Fibroblast of mammary gland (primary cell): ENCODE measurements at regions not wholly inside any gene's neighbourhood (a gene's known extent, or its start where the extent isn't known, plus 50 kb on each side); places are given as distances from the start of the nearest gene placed in this dataset.

Experiments used
- DNase-seq: peaks from one replicate; pipeline ENCODE4 v3.0.0-alpha.2; 2010; ENCODE audit warnings: low read depth
- H3K4me3 ChIP-seq: 2 replicates; pipeline ENCODE4 v1.5.1; 2011; ENCODE audit warnings: low read depth, mild to moderate bottlenecking, low read length, moderate library complexity; ENCODE audit not compliant: control insufficient read depth
- CTCF ChIP-seq: conservative IDR thresholded peaks from 2 replicates; pipeline ENCODE4 v1.5.1; 2011; ENCODE audit warnings: low read depth, low read length, inconsistent platforms; ENCODE audit not compliant: control insufficient read depth, insufficient read depth

- no peak for TF ChIP-seq CTCF
- no peak overlapping the region for H3K4me3 ChIP-seq
- no peak for DNase-seq
These were observed 101.2 kb downstream of the TTLL2 start for GRCh38 chr6:167426084-167426483.

GRCh38 chr6:167426651-167427050 lies 101.8 kb downstream of the TTLL2 start:
- H3K4me3 ChIP-seq, result no peak overlapping the region
- TF ChIP-seq CTCF, result no peak
- DNase-seq, result no peak

- H3K4me3 ChIP-seq, result no peak overlapping the region
- DNase-seq, result no peak
- no peak for TF ChIP-seq CTCF
These were observed 103.9 kb downstream of the TTLL2 start for GRCh38 chr6:167428664-167429333.

- no peak overlapping the region for H3K4me3 ChIP-seq
These were observed 104.5 kb downstream of the TTLL2 start for GRCh38 chr6:167429353-167429752.

GRCh38 chr6:167435209-167435728 lies 110.4 kb downstream of the TTLL2 start:
- DNase-seq, result no peak
- TF ChIP-seq CTCF, result no peak
- H3K4me3 ChIP-seq, result no peak overlapping the region

More at GRCh38 chr6:167429353-167429752, 104.5 kb downstream of the TTLL2 start:
- no peak for DNase-seq
- TF ChIP-seq CTCF, result no peak

GRCh38 chr6:167437888-167438484 lies 113.1 kb downstream of the TTLL2 start:
- DNase-seq, result no peak
- H3K4me3 ChIP-seq, result no peak overlapping the region
- no peak for TF ChIP-seq CTCF
